HG03354 (cell line): ENCODE measurements at regions not wholly inside any gene's neighbourhood (a gene's known extent, or its start where the extent isn't known, plus 50 kb on each side); places are given as distances from the start of the nearest gene placed in this dataset.

Experiments
- ATAC-seq: cut with Tn5 transposase; IDR thresholded peaks from one replicate; pipeline ENCODE4 v1.9.1; 2021; ENCODE audit warnings: mild to moderate bottlenecking; ENCODE audit not compliant: unreplicated experiment, poor library complexity, severe bottlenecking

DNA sequence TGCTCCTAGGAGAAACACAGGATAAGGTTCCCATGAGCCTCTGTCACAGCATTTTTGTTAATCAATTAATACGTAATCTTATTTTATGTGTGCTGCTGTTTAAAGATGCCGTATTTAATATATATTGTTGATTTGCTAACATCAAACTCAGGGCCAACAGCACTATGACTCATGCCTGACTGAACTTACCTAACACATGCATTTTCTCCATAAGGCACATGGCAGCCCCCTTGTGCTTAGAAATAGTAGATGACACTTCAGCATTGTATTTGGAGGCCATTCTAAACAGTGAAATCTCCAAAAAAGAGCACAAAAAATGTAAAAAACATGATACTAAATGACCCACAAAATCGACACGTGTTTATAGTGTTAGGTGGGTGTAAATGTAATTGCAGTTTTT lies 314.8 kb downstream of the MYCN start:
- ATAC-seq, result no peak

DNA sequence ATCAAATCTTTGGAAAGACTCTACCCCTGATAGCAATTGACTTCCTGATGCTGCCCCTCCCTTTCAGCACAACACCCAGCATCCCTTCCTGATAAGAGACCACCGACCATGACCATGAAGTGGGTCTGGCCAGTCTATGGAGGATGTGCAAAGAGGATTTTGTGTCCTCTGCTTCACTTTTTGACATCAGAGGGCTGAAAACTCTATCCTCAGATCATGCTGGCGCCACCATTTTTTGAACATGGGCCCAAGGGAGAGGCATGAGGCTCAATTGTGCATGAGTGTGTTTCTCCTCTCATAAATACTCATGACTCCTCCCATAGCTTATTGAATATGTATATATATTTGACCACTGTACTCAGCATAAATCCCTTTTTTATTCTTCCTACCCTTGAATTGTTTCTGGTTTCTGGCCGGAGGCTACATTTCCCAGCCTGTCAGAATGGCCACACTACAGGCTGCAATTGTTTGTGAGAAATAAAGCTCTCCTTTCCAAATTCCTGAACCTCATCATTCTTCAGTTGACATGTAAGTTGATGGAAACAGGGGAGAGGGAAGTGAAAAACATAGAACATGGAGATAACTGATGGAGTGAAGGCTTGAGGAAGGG lies 314.1 kb downstream of the MYCN start:
- no peak for ATAC-seq

DNA sequence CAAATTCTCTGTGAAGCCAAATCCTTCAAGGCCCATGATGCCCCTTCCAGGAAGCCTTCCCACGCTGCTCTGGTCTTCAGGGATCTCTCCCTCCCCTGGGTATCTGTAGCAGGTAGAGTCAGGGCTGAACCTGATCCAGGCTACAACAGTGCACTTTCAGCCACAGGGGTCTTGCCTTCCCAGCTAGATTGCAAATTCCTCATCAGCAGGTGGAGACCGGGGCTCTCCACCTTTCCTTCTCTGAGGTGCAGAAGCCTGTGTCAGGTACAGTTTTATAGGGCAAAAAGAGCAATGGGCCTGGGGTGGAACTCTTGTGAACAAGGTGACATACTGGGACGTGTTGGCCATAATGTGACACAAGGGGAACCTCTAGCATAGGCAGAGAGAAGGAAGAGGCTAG lies 312.9 kb downstream of the MYCN start:
- ATAC-seq, result no peak

DNA sequence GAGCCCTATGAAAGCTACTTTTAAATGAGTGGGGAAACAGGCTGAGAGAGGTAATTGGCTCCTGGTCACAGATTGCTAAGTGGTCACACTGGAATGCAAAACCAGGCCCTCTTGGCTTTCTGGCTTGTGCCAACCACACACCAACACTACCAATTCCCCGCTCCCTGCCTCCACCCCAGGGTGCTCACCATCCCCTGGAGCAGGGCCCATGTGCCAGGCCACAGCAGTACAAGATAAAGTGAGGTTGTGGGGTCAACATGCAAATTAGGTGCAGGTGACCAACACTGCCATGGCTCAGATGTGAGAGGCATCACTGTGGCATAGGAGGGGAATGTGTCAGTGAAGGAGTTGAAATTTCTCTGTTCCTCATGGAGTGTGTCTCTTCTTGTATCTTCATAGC lies 312.5 kb downstream of the MYCN start:
- ATAC-seq, result no peak

DNA sequence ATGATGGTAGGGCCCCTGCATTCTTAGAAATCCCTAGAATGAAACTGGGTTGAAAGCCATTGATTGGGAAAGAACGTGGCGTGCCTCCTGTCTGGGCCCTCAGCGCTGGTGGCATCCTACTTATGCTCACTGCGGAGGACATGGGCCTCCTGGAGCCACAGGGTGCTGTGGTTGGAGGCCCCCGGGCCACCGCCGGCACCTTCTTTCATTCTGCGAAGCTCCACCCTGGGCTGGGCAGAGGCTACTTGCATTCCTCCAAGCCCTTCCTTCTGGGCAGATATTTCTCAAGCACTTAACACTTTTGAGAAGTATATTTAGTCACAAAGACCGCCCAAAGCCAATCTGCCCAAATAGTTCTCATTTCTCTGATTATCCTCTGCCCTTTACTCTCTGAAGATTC lies 311.9 kb downstream of the MYCN start:
- ATAC-seq, result no peak

DNA sequence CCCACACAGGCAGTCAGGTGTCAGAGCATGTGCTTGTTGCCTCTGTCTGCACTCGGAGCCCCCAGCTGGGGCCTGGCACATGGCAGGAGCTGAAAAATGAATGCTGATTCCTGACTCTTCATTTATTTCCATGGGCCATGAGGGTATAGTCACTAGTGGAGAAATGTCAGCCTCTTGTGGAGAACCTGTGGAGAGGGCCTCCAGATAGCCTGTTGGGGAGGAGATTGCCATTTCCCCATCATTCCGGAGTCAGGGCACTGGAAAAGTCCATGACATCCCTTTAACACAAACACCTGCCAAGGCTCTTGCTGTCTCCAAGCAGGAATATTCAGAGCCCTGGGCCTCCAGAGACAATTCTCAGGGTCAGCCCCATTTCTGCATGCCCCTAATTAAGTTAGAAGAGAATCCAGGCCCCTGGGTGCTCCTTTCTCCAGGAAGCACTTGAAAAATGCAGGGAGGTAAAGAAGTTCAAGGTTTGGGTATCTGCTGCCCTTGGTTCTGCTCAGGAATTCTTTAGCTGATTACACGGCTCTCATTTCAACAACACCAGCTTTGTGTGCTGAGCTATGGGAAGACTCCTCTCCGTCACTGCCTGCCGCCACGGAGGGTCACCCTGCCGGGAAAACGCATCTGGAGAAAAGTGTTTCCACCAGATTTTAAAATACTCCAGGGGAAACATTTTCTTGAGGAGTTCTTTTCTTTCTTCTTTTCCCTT lies 311.3 kb downstream of the MYCN start:
- ATAC-seq, result no peak

DNA sequence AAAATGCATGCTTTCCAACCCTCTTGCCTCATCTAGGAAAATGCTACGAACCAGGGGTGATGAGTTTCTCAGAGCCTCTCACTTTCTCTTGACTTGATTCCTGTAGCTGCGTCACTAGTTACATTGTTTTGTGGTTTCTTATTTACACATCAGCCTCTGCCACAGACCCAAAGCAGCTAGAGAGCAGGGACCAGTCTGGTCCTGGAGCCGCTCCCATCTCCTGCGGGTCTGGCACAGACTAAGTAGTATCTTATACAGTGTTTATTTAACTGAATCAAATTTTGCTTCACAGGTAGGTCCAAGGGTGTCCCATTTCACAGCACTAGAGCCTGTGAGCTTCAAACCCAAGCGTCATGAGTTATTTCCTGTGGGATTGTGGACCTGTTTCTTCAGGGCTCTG lies 310.5 kb downstream of the MYCN start:
- no peak for ATAC-seq

DNA sequence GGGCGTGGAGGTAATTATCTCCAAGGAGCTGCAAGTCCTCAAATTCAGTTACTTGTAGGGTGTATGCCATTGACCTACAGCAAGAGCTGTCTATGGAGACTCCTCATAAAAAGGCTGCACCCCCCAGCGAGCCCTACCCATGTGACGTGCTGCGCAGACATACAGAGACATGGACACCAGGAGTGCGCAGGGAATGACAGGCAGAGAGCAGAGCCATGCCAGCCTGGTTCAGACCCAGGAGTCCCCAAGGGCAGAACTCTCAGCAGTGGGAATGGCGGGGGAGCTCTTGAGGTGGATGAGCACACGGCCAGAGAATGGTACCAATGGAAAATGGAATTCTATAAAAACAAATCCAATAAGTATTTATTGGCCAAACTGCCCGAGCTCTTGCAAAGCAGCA lies 310.1 kb downstream of the MYCN start:
- ATAC-seq, result no peak

DNA sequence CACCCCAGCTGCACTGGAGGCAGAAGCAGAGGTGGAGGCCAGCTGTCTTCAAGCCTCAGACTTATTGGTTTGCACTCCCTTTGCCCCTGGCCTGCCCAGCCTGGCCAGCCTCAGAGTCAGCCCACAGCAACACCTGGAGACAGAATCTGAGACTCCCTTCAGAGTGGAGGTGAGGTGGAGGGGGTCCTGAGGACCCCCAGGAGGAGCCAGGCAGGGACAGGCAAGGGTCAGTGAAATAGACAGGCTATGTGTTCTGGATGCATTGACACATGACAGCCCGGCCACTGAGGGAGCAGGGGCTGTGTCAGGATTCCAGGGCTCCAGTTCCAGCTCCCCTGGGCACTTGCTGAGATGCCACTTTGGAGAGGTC lies 309.7 kb downstream of the MYCN start:
- no peak for ATAC-seq

DNA sequence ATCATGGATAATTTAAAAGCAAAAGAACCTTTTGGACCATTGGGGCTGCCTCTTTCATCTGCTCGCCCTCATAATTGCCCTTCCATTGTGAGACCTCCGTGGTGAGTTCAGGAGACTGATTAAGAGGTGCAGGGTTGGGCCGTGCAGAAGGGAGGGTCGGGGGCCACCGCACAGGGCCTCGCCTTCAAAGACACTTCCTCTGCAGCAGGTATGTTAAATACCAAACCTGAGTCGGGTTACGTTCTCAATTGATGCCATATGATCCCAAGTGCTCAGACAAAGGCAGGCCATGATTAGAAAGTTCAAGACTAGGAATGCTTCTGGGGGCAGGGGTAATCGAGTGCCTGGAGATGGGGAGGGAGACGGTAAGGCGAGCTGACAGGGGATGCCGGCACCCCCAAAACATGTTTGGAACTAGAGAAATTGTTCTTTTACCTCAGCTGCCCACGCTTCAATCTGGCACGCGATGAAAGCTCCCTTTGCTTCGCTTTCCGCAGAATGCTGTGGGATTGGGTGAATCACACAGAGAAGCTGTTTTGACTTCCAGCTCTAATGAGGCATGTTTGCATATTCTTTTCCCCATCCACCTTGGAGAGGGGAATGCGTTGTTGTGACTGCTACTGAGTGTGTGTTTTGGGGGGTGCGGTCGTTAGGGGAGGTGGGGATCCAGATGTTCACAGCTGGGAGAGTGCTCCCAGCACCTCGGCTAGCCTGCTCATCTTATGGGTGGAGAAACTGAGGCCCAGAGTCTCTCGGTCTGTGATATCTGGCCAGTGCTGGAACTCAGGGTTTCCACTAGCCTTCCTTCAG lies 309.1 kb downstream of the MYCN start:
- ATAC-seq, result no peak

DNA sequence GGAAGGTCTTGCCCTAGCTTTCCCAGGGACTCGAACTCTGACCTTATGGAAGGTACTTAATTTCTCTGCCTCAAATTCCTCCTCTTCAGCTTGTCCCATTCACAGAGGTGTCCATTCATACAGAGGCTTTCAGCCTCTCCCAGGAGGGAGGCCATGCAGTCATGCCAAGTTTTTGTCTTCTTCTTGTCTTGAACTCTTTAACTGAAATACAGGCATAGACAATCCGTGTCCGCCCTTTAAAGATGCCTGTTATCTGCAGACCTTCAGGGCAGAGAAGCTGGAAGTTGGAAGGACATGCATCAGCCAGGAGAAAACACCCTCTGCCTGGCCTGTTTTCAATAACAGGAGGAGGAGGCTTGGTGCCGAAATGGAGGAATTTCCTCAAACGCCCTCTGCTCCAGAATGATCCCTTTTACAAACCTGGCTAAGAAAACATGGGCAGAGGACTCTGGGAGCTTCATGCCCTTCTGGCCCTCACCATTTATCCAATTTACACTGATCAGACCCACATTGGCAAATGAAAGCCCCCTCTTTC lies 308.3 kb downstream of the MYCN start:
- ATAC-seq, result no peak

DNA sequence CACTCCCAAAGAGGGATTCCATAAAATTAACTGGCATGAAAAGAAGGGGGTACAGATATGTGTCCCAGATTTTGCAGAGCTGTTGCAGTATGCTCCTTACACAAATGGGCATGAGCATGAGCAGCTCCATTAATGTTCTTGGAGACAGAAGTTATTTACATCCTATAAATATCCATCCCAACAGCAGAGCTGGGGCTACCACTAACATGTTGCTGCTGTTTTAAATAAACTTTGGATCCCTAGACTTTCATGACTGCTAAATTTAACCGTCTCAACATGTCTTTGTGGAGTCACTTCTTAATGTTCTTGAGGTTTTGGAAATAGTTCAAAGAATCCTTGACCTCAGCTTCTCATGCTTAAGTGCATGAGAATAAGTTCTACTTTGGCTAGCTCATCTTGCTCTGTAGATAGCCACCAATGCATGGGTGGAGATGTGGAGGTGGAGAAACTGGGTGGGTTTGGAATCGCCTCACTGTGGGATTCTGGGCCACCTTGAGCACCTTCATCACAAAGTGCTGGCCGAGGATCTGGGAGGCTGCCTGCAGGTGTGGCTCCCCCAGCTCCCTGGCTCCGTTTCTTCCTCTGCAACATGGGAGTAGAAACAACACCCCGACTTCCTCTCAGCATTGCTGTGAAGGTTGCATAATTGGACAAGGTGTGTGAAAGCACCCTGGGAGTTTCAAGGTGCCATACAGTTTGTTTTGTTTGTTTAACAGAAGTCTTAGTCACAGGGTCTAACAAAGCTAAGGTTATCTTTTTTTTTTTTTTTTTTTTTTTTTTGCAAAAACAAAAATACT lies 307.2 kb downstream of the MYCN start:
- no peak for ATAC-seq

DNA sequence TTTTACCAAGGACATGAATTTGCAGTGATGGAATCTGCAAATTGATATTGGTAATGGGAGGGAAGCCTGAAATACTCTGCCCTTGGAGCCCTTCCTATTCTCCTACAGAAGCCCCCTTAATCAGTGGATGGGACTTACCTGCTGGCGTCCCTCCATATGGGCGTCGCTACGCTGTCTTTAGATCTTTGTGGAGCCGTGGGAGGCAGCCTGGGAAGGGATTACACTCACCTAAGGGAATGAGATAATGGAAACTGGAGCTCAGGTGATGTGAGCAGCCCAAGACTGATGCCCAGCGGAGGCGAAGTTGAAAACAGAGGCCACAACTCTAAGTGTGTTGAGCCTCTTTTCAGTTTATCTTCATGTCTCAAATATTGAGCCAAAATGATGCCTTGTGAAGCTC lies 306.6 kb downstream of the MYCN start:
- no peak for ATAC-seq

DNA sequence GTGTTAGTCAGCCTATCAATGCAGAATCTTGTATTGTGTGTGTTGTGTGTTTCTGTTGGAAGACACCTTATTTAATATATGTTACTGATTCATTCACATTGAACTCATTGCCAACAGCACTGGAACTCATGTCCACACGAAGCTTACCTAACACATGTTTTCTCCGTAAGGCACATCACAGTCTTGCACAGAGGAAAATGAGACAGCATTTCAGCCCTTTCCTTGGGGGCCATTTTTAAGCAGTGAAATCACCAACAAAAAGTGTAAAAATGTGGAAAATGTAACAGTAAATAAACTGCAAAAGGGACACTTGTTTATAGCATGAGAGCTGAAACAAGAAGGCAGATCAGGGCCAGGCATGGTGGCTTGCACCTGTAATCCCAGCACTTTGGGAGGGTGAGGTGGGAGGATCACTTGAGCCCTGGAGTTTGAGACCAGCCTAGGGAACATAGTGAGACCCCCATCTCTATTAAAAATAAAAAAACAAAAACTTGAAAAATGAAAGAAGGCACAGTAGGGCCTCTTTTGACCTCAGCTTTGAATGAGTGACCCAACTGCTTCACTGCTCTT lies 306.0 kb downstream of the MYCN start:
- no peak for ATAC-seq

DNA sequence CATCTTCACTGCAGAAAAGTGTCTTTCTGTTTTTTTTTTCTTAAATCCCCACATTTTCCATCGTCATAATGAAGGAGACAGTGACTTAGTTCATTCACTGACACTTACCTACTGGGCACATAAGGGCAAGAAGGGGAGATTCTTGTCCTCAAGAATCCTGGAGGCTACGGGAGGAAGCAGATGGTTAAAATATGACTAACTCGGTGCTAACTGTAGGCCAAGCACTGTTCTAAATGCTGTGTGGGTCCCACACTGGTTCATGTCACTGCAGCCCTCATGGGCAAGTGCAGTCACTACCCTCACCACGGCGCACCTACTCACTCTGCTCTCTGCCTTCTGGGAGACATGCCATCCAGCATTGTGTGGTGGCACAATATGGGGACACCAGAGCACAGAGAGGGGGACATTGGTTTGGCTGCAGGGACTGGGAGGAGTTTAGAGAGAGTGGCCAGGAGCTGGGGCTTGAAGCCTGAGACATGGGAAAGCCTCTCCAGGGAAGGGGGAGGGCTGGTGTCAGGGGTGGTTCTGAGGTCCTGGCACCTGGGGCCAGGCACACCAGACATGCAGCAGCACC lies 305.2 kb downstream of the MYCN start:
- ATAC-seq, result no peak

DNA sequence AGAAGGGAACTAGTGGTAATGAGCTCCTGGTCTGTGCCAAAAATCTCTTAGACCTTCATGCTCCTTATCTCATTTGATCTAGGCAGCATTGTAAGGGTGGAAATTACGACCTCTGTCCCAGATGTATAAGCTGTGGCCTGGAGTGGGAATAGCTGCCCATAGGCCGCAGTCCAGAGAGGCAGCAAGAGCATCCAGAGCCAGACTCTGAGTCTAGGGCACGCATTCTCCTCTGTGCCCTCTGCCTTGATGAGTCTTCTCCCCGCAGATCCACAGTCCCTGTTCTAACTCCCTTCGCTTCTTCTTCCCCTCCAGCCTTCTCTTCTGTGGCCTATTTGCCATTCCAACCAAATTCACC lies 304.6 kb downstream of the MYCN start:
- no peak for ATAC-seq

DNA sequence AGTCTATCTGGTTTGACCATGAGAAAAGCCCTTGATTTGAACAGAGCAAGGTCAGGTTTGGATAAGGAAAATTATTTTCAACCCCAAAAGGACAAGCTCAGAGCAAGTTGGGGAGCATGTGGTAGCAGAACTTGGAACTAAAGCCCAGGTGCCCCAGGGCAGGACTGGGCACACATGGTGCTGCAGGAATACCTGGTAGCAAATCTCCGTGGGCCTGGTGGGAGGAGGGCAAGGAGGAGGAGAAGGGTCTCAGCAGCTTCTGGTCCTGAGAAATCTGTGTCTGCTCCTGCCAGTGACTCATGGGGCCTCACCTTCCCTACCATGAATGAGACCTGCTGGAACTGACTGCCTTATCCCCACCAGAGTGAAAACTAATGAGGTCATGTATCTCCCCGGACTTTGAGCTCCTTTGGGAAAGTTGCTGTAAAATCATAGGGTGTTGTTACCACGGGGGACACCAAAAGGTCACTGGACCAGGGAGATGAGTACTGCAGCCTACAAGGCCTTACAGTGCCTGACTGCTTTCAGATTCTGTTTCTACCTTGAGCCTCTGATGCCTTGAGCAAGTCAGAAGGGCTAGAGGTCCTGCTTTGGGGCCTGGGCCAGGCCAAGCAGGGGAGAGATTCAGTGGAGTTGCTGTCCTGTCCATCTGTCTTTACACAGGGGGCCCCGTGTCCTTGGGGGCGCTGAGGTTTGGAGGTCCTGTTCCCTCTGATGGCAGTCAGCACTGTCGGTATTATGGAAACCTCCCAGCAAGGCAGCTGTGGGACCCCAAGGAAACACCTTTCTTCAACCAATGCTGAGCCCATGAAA lies 304.0 kb downstream of the MYCN start:
- ATAC-seq, result no peak

DNA sequence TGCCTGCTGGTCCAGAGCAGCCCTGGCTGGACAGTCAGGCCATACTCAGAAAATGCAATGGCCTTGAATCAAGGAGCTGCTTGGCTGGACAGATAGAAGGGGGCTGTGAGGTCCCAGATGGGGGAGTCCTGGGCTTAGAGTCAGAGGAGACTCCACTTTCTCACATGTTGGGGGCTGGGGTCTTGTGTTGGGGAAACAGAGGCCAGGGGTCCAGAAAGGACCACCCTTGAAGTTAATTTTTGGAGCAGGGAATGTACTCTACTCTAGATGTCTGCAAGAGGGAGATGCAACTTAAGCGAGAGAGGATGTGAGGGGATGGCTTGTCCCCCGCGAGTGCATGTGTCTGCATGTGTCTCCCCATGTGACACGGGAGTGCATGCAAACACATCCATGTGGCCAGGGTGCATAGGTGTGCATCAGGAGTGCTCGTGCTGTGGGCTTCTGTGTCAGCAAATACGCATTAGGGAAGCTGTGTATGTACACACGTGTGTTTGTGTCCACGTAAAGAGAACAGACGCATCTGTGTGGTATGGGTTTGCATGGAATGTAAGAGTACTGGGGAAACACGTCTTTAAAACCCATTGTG lies 303.2 kb downstream of the MYCN start:
- ATAC-seq, result no peak
